Stimulated activated memory B cell treated with anti-CD40 and anti-IgM and Interleukin-4, amounts not matched to agents 10 μg/mL and 1 μg/mL and 100 μg/mL, for 72 hours (primary cell): ENCODE measurements at regions not wholly inside any gene's neighbourhood (a gene's known extent, or its start where the extent isn't known, plus 50 kb on each side); places are given as distances from the start of the nearest gene placed in this dataset.

ENCODE experiments used
- ATAC-seq: fragments of 150-1000 bp; cut with Tn5 transposase; 2 replicates; pipeline ENCODE4 v1.10.0; 2021
- H3K27ac Mint-ChIP-seq: one replicate; pipeline ENCODE4 v1.8.0; 2022; ENCODE audit warnings: mild to moderate bottlenecking, mixed read lengths
- H3K27me3 Mint-ChIP-seq: one replicate; pipeline ENCODE4 v1.8.0; 2022; ENCODE audit warnings: mixed read lengths
- H3K36me3 Mint-ChIP-seq: one replicate; pipeline ENCODE4 v1.8.0; 2022; ENCODE audit warnings: mixed read lengths
- H3K4me1 Mint-ChIP-seq: one replicate; pipeline ENCODE4 v1.8.0; 2022; ENCODE audit warnings: mixed read lengths
- H3K4me3 Mint-ChIP-seq: one replicate; pipeline ENCODE4 v1.8.0; 2022; ENCODE audit warnings: mild to moderate bottlenecking, moderate library complexity, mixed read lengths
- H3K9me3 Mint-ChIP-seq: one replicate; pipeline ENCODE4 v1.8.0; 2022; ENCODE audit warnings: mixed read lengths

GRCh38 chr14:22325676-22326400, 263.2 kb downstream of the DAD1 start:
- H3K4me3 Mint-ChIP-seq = no peak overlapping the region

GRCh38 chr14:22320362-22320750, 268.7 kb downstream of the DAD1 start:
- no peak overlapping the region for H3K4me3 Mint-ChIP-seq
- no peaks in the 10 kb centered on the region for H3K27me3 Mint-ChIP-seq
- ATAC-seq = no peak
- no peaks in the 10 kb centered on the region for H3K36me3 Mint-ChIP-seq
- no peak overlapping the region for H3K27ac Mint-ChIP-seq
- H3K9me3 Mint-ChIP-seq = no peaks in the 10 kb centered on the region
- peaks cover 7% of the 10 kb centered on the region for H3K4me1 Mint-ChIP-seq

More at GRCh38 chr14:22325676-22326400, 263.2 kb downstream of the DAD1 start:
- Mint-ChIP-seq H3K36me3 (peaks cover 4% of the 10 kb centered on the region), H3K9me3 (peaks cover 14% of the 10 kb centered on the region), H3K27ac (no peak overlapping the region), H3K4me1 (no peaks in the 10 kb centered on the region), H3K27me3 (no peaks in the 10 kb centered on the region)
- no peak for ATAC-seq

GRCh38 chr14:22319526-22320361, 269.3 kb downstream of the DAD1 start:
- Mint-ChIP-seq H3K27ac (no peak overlapping the region), H3K4me3 (no peak overlapping the region)
- ATAC-seq = peak; percentile 74

GRCh38 chr14:22318951-22319350, 270.1 kb downstream of the DAD1 start:
- Mint-ChIP-seq H3K27ac (no peak overlapping the region), H3K4me3 (no peak overlapping the region)

More at GRCh38 chr14:22319526-22320361, 269.3 kb downstream of the DAD1 start:
- H3K36me3 Mint-ChIP-seq = no peaks in the 10 kb centered on the region
- H3K27me3 Mint-ChIP-seq = no peaks in the 10 kb centered on the region
- peaks cover 8% of the 10 kb centered on the region for H3K4me1 Mint-ChIP-seq
- H3K9me3 Mint-ChIP-seq = no peaks in the 10 kb centered on the region

GRCh38 chr14:22316473-22316872, 272.6 kb downstream of the DAD1 start:
- Mint-ChIP-seq H3K4me3 (no peak overlapping the region), H3K4me1 (peaks cover 12% of the 10 kb centered on the region), H3K27me3 (no peaks in the 10 kb centered on the region), H3K27ac (no peak overlapping the region), H3K9me3 (no peaks in the 10 kb centered on the region), H3K36me3 (no peaks in the 10 kb centered on the region)
- ATAC-seq = no peak

More at GRCh38 chr14:22318951-22319350, 270.1 kb downstream of the DAD1 start:
- H3K9me3 Mint-ChIP-seq = no peaks in the 10 kb centered on the region
- H3K27me3 Mint-ChIP-seq = no peaks in the 10 kb centered on the region
- H3K36me3 Mint-ChIP-seq = no peaks in the 10 kb centered on the region
- ATAC-seq = no peak
- H3K4me1 Mint-ChIP-seq = peaks cover 12% of the 10 kb centered on the region

- H3K4me3 Mint-ChIP-seq = no peak overlapping the region
- H3K36me3 Mint-ChIP-seq = no peaks in the 10 kb centered on the region
- H3K9me3 Mint-ChIP-seq = no peaks in the 10 kb centered on the region
- H3K27me3 Mint-ChIP-seq = no peaks in the 10 kb centered on the region
- ATAC-seq = no peak
- H3K4me1 Mint-ChIP-seq = peaks cover 12% of the 10 kb centered on the region
- no peak overlapping the region for H3K27ac Mint-ChIP-seq
Observed at GRCh38 chr14:22315336-22315735, 273.7 kb downstream of the DAD1 start.

- Mint-ChIP-seq H3K9me3 (no peaks in the 10 kb centered on the region), H3K36me3 (no peaks in the 10 kb centered on the region), H3K27ac (no peak overlapping the region), H3K27me3 (no peaks in the 10 kb centered on the region), H3K4me1 (peaks cover 5% of the 10 kb centered on the region), H3K4me3 (no peak overlapping the region)
- peak; percentile 80 for ATAC-seq
Observed at GRCh38 chr14:22314183-22314820, 274.7 kb downstream of the DAD1 start.

GRCh38 chr14:22313172-22313801, 275.7 kb downstream of the DAD1 start:
- no peak for ATAC-seq
- H3K27ac Mint-ChIP-seq = no peak overlapping the region
- no peak overlapping the region for H3K4me3 Mint-ChIP-seq

GRCh38 chr14:22311636-22312035, 277.4 kb downstream of the DAD1 start:
- H3K36me3 Mint-ChIP-seq = no peaks in the 10 kb centered on the region
- H3K4me1 Mint-ChIP-seq = peaks cover 5% of the 10 kb centered on the region
- no peak for ATAC-seq
- H3K4me3 Mint-ChIP-seq = no peak overlapping the region
- H3K27ac Mint-ChIP-seq = no peak overlapping the region
- H3K27me3 Mint-ChIP-seq = peaks cover 7% of the 10 kb centered on the region
- no peaks in the 10 kb centered on the region for H3K9me3 Mint-ChIP-seq

More at GRCh38 chr14:22313172-22313801, 275.7 kb downstream of the DAD1 start:
- no peaks in the 10 kb centered on the region for H3K9me3 Mint-ChIP-seq
- no peaks in the 10 kb centered on the region for H3K27me3 Mint-ChIP-seq
- no peaks in the 10 kb centered on the region for H3K36me3 Mint-ChIP-seq
- H3K4me1 Mint-ChIP-seq = peaks cover 5% of the 10 kb centered on the region

- Mint-ChIP-seq H3K4me3 (no peak overlapping the region), H3K9me3 (no peaks in the 10 kb centered on the region), H3K4me1 (no peaks in the 10 kb centered on the region), H3K36me3 (no peaks in the 10 kb centered on the region), H3K27me3 (peaks cover 33% of the 10 kb centered on the region), H3K27ac (no peak overlapping the region)
- no peak for ATAC-seq
Observed at GRCh38 chr14:22305607-22306006, 283.4 kb downstream of the DAD1 start.

- H3K27me3 Mint-ChIP-seq = peaks cover 33% of the 10 kb centered on the region
- H3K4me1 Mint-ChIP-seq = no peaks in the 10 kb centered on the region
- no peak overlapping the region for H3K4me3 Mint-ChIP-seq
- no peaks in the 10 kb centered on the region for H3K36me3 Mint-ChIP-seq
- ATAC-seq = no peak
- no peak overlapping the region for H3K27ac Mint-ChIP-seq
- H3K9me3 Mint-ChIP-seq = no peaks in the 10 kb centered on the region
Observed at GRCh38 chr14:22304326-22304725, 284.7 kb downstream of the DAD1 start.

GRCh38 chr14:22303589-22304195, 285.3 kb downstream of the DAD1 start:
- no peak for ATAC-seq
- Mint-ChIP-seq H3K4me3 (no peak overlapping the region), H3K27me3 (peaks cover 33% of the 10 kb centered on the region), H3K27ac (no peak overlapping the region), H3K9me3 (no peaks in the 10 kb centered on the region), H3K36me3 (no peaks in the 10 kb centered on the region), H3K4me1 (no peaks in the 10 kb centered on the region)

GRCh38 chr14:22300646-22301045, 288.4 kb downstream of the DAD1 start:
- no peaks in the 10 kb centered on the region for H3K4me1 Mint-ChIP-seq
- H3K36me3 Mint-ChIP-seq = no peaks in the 10 kb centered on the region
- H3K4me3 Mint-ChIP-seq = no peak overlapping the region
- no peak overlapping the region for H3K27ac Mint-ChIP-seq
- no peak for ATAC-seq
- H3K9me3 Mint-ChIP-seq = no peaks in the 10 kb centered on the region
- peaks cover 16% of the 10 kb centered on the region for H3K27me3 Mint-ChIP-seq

GRCh38 chr14:22297376-22297775, 291.6 kb downstream of the DAD1 start:
- no peaks in the 10 kb centered on the region for H3K9me3 Mint-ChIP-seq
- no peak overlapping the region for H3K27ac Mint-ChIP-seq
- H3K36me3 Mint-ChIP-seq = no peaks in the 10 kb centered on the region
- ATAC-seq = no peak
- H3K4me1 Mint-ChIP-seq = no peaks in the 10 kb centered on the region
- H3K4me3 Mint-ChIP-seq = no peak overlapping the region
- no peaks in the 10 kb centered on the region for H3K27me3 Mint-ChIP-seq

- H3K27me3 Mint-ChIP-seq = no peaks in the 10 kb centered on the region
- H3K9me3 Mint-ChIP-seq = no peaks in the 10 kb centered on the region
- no peak overlapping the region for H3K4me3 Mint-ChIP-seq
- no peaks in the 10 kb centered on the region for H3K4me1 Mint-ChIP-seq
- no peak overlapping the region for H3K27ac Mint-ChIP-seq
- no peak for ATAC-seq
- no peaks in the 10 kb centered on the region for H3K36me3 Mint-ChIP-seq
Observed at GRCh38 chr14:22296722-22297121, 292.3 kb downstream of the DAD1 start.
